Activated CD4-positive, alpha-beta T cell treated with anti-CD3 and anti-CD28 coated beads for 36 hours (primary cell): ENCODE measurements at regions not wholly inside any gene's neighbourhood (a gene's known extent, or its start where the extent isn't known, plus 50 kb on each side); places are given as distances from the start of the nearest gene placed in this dataset.

Source experiments
- ATAC-seq: fragments of 200-7000 bp; cut with Tn5 transposase; one replicate; pipeline ENCODE4 v1.10.0; 2021; ENCODE audit warnings: mild to moderate bottlenecking, moderate library complexity
- CTCF ChIA-PET: fragments of 350-600 bp; sonication (Branson Sonifier 250); formaldehyde crosslinking; loops from one replicate; lab custom pipeline; 2021; ENCODE audit warnings: antibody characterized with exemption; lab: Charles Lee
- POLR2A ChIA-PET: fragments of 350-600 bp; sonication (Branson Sonifier 250); formaldehyde crosslinking; loops from one replicate; lab custom pipeline; 2021; ENCODE audit warnings: antibody characterized with exemption, inconsistent platforms; lab: Charles Lee
- DNase-seq: peaks from one replicate; pipeline ENCODE4 v3.0.0-alpha.2; 2020
- H3K27ac Mint-ChIP-seq: one replicate; pipeline ENCODE4 v1.8.0; 2021; ENCODE audit warnings: mixed read lengths
- H3K27me3 Mint-ChIP-seq: one replicate; pipeline ENCODE4 v1.8.0; 2021; ENCODE audit warnings: mixed read lengths
- H3K36me3 Mint-ChIP-seq: one replicate; pipeline ENCODE4 v1.8.0; 2021; ENCODE audit warnings: low read depth, mixed read lengths
- H3K4me1 Mint-ChIP-seq: one replicate; pipeline ENCODE4 v1.8.0; 2021; ENCODE audit warnings: mixed read lengths
- H3K4me3 Mint-ChIP-seq: one replicate; pipeline ENCODE4 v1.8.0; 2021; ENCODE audit warnings: mild to moderate bottlenecking, moderate library complexity, mixed read lengths
- H3K9me3 Mint-ChIP-seq: one replicate; pipeline ENCODE4 v1.8.0; 2021; ENCODE audit warnings: low read depth, mixed read lengths
- intact Hi-C, 2 experiments: fragments of 100-400 bp; cut with DNase I in 1 of 2; cut with micrococcal nuclease in 1 of 2; formaldehyde crosslinking; loops; one replicate each; pipeline versions ENCODE4 v1.14.2 to v1.15.1; 2022 to 2024; cut with DNase I, micrococcal nuclease

DNA sequence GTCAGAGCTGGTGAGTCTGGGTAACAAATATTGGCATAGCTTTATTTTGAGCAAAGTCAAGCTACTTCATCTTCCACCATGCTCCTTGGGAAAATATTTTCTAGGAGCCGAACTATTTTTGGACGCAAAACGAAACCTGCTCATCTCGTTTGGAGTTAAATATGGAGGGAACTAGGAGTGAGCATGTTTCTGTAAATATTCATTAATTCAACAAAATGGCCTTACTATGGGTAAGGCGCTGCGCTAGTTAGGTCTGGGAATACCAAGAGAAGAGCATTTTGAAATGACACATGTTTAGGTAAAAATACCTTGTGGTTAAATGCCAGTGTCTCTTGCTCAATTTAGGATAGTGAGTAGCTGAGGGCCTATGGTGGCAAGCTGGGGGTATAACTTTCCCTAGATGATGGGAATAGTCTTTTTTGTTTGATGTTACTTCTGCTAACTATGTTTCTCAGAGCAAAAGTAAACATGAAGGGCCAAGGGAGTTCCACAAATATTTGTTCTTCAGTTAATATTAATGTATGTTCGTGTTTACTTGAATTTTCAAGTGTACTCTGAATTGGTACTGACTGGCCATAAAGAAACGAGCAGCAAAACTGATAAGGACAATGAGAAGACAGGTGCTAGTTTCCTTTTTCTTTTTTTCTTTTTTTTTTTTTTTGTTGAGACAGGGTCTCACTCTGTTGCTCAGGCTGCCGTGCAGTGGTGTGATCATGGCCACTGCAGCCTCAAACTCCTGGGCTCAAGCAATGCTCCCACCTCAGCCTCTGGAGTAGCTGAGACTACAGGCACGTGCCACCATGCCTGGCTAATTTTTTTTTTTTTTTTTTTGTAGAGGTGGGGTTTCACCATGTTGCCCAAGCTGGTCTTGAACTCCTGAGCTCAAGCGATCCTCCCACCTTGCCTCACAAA lies 77.7 kb downstream of the MAP1LC3B2 start:
- no peaks in the 10 kb centered on the region for H3K36me3 Mint-ChIP-seq
- H3K27ac Mint-ChIP-seq, result no peak overlapping the region
- ChIA-PET CTCF (interaction anchor here (1.0 to 1.1 kb wide), 2 partner anchors 13 to 14 kb away, joined by 3 to 7 read pairs; no protein-coding TSS in a partner anchor), POLR2A (interaction anchor here (0.6 kb wide), 1 partner anchor 341 kb away, joined by 5 read pairs; no protein-coding TSS in a partner anchor)
- intact Hi-C loops, result no loop called here
- H3K4me3 Mint-ChIP-seq, result no peak overlapping the region
- no peak for DNase-seq
- peaks cover 13% of the 10 kb centered on the region for H3K27me3 Mint-ChIP-seq
- peaks cover 4% of the 10 kb centered on the region for H3K9me3 Mint-ChIP-seq
- ATAC-seq, result no peak
- no peaks in the 10 kb centered on the region for H3K4me1 Mint-ChIP-seq

DNA sequence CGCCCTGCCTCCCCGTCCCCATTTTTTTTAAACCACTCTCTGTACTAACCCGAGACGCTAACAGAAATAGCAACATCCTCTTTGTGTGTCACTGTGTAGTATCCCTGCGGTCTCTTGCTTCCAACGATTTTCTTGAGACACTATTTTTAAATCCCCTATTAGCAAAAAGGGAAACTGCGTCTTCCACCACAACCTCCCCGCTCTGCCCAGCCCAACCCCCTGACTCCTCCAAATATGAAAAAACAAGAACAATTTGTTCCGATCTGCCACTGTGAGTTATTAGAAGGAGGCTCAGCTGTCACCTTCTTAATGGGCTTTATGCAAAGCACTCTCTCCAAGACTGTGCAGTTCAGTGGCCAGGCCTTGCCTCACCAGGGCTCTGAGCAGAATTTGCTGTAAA lies 76.3 kb downstream of the MAP1LC3B2 start:
- POLR2A ChIA-PET, result no interaction called here

DNA sequence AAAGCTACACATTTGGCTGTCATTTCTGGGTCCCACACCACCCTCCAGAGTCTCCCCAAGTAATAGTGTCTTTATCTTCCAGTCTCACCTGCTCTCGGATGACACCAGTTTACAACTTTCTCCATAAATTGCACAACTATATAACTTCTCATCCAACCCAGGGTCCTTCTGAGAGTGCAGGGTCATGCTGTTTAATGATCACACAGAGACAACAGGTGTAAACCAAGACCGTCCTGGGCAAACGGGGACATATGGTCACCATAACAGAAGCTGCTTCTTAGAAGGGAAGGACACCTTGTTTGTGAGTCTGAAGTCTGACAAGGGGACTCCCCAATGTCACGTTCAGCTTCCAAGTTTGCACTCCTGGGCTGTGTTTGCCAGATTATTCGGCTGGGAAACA lies 74.3 kb downstream of the MAP1LC3B2 start:
- peaks cover 16% of the 10 kb centered on the region for H3K27me3 Mint-ChIP-seq
- ATAC-seq (no peak), DNase-seq (no peak)
- H3K36me3 Mint-ChIP-seq, result no peaks in the 10 kb centered on the region
- H3K9me3 Mint-ChIP-seq, result no peaks in the 10 kb centered on the region
- H3K4me1 Mint-ChIP-seq, result no peaks in the 10 kb centered on the region
- H3K27ac Mint-ChIP-seq, result no peak overlapping the region
- ChIA-PET POLR2A (no interaction called here), CTCF (interaction anchor here (1.3 kb wide), 1 partner anchor 9 kb away, joined by 3 read pairs; no protein-coding TSS in a partner anchor)
- H3K4me3 Mint-ChIP-seq, result no peak overlapping the region
- intact Hi-C loops, result no loop called here

More for the DNA sequence above, 76.3 kb downstream of the MAP1LC3B2 start:
- no peaks in the 10 kb centered on the region for H3K9me3 Mint-ChIP-seq
- CTCF ChIA-PET, result interaction anchor here (0.7 kb wide), 1 partner anchor 266 kb away, joined by 3 read pairs; no protein-coding TSS in a partner anchor
- no peak overlapping the region for H3K27ac Mint-ChIP-seq
- no peak for DNase-seq
- ATAC-seq, result no peak
- no peaks in the 10 kb centered on the region for H3K4me1 Mint-ChIP-seq
- H3K36me3 Mint-ChIP-seq, result no peaks in the 10 kb centered on the region
- H3K27me3 Mint-ChIP-seq, result peaks cover 13% of the 10 kb centered on the region
- intact Hi-C loops, result no loop called here
- H3K4me3 Mint-ChIP-seq, result no peak overlapping the region

DNA sequence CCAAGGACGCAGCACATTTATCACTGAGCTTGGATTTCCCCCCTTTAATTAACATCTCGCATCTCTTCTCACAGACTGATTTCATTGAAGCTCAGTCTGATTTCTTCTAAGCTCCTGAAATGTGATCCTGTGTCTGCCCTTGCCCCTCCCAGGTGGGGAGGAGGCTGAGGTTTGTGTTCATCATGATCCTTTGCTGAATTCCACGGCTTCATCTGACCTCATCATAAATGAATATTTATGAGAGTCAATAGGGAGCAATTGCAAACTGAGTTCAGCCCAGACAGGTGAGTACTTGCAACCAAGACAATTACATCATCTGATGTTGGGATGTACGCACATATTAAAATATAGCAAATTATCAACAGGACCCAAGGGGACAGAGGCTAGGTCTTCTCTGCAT lies 72.4 kb downstream of the MAP1LC3B2 start:
- Mint-ChIP-seq H3K27me3 (peaks cover 17% of the 10 kb centered on the region), H3K4me1 (no peaks in the 10 kb centered on the region), H3K36me3 (no peaks in the 10 kb centered on the region), H3K27ac (no peak overlapping the region), H3K4me3 (no peak overlapping the region), H3K9me3 (no peaks in the 10 kb centered on the region)
- intact Hi-C loops, result no loop called here
- ChIA-PET CTCF (no interaction called here), POLR2A (no interaction called here)
- DNase-seq, result no peak
- ATAC-seq, result no peak

DNA sequence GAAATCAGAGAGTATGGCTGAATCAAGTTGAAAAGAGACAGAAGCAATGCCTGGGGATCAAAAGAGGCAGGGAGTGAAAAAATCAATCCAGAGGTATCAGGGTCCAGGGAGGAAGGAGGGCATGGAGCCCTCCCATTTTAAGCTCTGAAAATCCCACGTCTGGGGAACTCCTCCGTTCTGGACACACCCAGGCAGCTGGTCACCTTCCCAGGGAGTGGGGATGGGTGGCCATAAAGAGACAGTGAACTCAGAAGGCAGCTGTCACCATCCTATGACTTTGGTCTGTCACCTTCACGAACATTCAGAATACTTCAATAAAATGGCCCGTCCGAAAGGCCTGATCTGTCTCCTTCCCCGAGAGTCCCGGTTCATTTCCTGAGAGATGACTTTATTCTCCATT lies 71.6 kb downstream of the MAP1LC3B2 start:
- H3K36me3 Mint-ChIP-seq, result no peaks in the 10 kb centered on the region
- peaks cover 17% of the 10 kb centered on the region for H3K27me3 Mint-ChIP-seq
- H3K4me3 Mint-ChIP-seq, result no peak overlapping the region
- ChIA-PET POLR2A (no interaction called here), CTCF (no interaction called here)
- DNase-seq (no peak), ATAC-seq (no peak)
- no peak overlapping the region for H3K27ac Mint-ChIP-seq
- H3K4me1 Mint-ChIP-seq, result no peaks in the 10 kb centered on the region
- intact Hi-C loops, result no loop called here
- no peaks in the 10 kb centered on the region for H3K9me3 Mint-ChIP-seq

DNA sequence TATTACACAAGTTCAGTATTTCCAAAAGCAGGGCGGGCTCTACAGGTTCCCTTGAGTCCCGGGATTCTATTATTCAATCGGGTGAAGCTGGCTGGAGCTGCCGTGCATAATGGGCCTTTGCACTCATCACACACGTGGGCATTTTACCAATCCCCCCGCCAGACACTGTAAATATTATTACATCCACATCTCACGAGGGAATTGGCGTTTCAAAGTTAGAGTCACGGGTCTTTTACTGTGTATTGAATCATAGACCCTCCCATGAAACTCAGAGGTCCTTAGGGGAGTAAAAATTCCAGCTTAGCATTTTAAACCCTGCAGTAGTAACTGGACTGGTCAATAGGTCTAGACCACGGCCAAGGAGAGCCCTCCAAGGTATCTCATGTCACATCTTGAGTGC lies 70.3 kb downstream of the MAP1LC3B2 start:
- ATAC-seq (no peak), DNase-seq (no peak)
- CTCF ChIA-PET, result no interaction called here
- Mint-ChIP-seq H3K27me3 (peaks cover 13% of the 10 kb centered on the region), H3K36me3 (no peaks in the 10 kb centered on the region), H3K4me3 (no peak overlapping the region), H3K27ac (no peak overlapping the region), H3K4me1 (no peaks in the 10 kb centered on the region), H3K9me3 (no peaks in the 10 kb centered on the region)
- POLR2A ChIA-PET, result no interaction called here
- intact Hi-C loops, result no loop called here

DNA sequence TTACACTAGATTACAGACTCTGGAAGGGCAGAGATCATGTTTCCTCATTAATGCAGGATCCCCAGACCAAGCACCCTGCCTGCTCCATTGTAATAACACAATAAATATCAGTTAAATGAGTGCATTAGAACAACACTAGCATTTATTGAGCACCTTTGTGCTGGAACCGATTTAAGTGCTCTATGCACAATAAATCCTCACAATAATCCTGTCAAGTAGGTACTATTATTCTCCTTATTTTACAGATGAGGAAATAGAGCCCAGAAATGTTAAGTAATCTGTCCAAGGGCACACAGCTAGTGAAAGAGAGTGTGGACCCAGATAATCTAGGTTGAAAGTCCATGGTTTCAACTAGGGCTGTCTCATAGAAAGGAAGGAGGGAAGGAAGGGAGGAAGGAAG lies 69.8 kb downstream of the MAP1LC3B2 start:
- Mint-ChIP-seq H3K9me3 (no peaks in the 10 kb centered on the region), H3K4me1 (no peaks in the 10 kb centered on the region), H3K4me3 (no peak overlapping the region), H3K36me3 (no peaks in the 10 kb centered on the region), H3K27me3 (peaks cover 9% of the 10 kb centered on the region), H3K27ac (no peak overlapping the region)
- DNase-seq, result no peak
- intact Hi-C loops, result no loop called here
- ATAC-seq, result no peak
- POLR2A ChIA-PET, result no interaction called here
- CTCF ChIA-PET, result no interaction called here

DNA sequence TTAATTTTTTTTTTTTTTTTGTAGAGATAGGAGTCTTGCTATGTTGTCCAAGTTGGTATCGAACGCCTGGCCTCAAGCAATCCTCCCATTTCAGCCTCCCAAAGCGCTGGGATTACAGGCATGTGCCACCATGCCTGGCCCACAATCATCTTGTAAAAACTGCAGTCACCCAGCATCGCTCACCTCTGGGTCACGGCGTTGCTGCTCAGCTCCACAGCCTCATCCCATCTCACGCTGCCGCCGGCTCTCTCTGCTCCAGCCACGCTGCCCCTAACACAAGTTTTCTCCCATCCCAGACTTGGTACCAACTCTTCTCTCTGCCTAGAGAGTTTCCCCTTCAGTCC lies 69.2 kb downstream of the MAP1LC3B2 start:
- H3K36me3 Mint-ChIP-seq, result no peaks in the 10 kb centered on the region
- H3K4me1 Mint-ChIP-seq, result no peaks in the 10 kb centered on the region
- POLR2A ChIA-PET, result no interaction called here
- H3K9me3 Mint-ChIP-seq, result no peaks in the 10 kb centered on the region
- peaks cover 6% of the 10 kb centered on the region for H3K27me3 Mint-ChIP-seq
- H3K4me3 Mint-ChIP-seq, result no peak overlapping the region
- DNase-seq (no peak), ATAC-seq (no peak)
- CTCF ChIA-PET, result no interaction called here
- H3K27ac Mint-ChIP-seq, result no peak overlapping the region
- intact Hi-C loops, result no loop called here
